Endothelial cell of umbilical vein (primary cell): ENCODE measurements at regions not wholly inside any gene's neighbourhood (a gene's known extent, or its start where the extent isn't known, plus 50 kb on each side); places are given as distances from the start of the nearest gene placed in this dataset.

Experiments used
- BruUV-seq: library from RNA; stranded (reverse); fragments of 400-500 nt; replicated peaks from 2 replicates; lab custom pipeline; 2021; lab: Mats Ljungman, UMichigan
- CTCF ChIA-PET: fragments of 300-600, 350-600 bp; sonication (Branson Sonifier 250); formaldehyde crosslinking; loops from one replicate; lab custom pipeline; 2021; ENCODE audit warnings: antibody characterized with exemption, inconsistent platforms; lab: Charles Lee
- POLR2A ChIA-PET: fragments of 300-600, 350-600 bp; sonication (Branson Sonifier 250); formaldehyde crosslinking; loops from one replicate; lab custom pipeline; 2021; ENCODE audit warnings: antibody characterized with exemption, inconsistent platforms; lab: Charles Lee
- DNase-seq: peaks from one replicate; pipeline ENCODE4 v3.0.0-alpha.2; 2011; ENCODE audit warnings: low read depth, low spot score
- FAIRE-seq: peaks from 2 replicates; lab custom pipeline; 2011; peaks lifted over from hg19 to GRCh38; lab: Jason Lieb, UNC
- H2AFZ ChIP-seq: 2 replicates; pipeline ENCODE4 v1.6.0; 2012; ENCODE audit warnings: low read depth, low read length, control low read depth, inconsistent platforms
- H3K27ac ChIP-seq: 2 replicates; pipeline ENCODE4 v1.5.1; 2011; ENCODE audit warnings: low read depth, mild to moderate bottlenecking, control low read depth, low read length, moderate library complexity; ENCODE audit not compliant: insufficient read depth
- H3K27me3 ChIP-seq, 2 experiments: 2 replicates each; pipeline versions ENCODE4 v1.6.0 to v1.6.1; 2011; ENCODE audit warnings: low read length in 2 of 2, mixed read lengths in 1 of 2; ENCODE audit not compliant: control insufficient read depth in 2 of 2, insufficient read depth in 2 of 2
- H3K36me3 ChIP-seq, 2 experiments: 2 replicates in 1 of 2; 3 replicates in 1 of 2; pipeline ENCODE4 v1.5.1; 2011; ENCODE audit warnings: low read length in 2 of 2, mild to moderate bottlenecking in 1 of 2, moderate library complexity in 1 of 2; ENCODE audit not compliant: control insufficient read depth in 2 of 2, insufficient read depth in 2 of 2; ENCODE audit errors: extremely low read depth in 1 of 2
- H3K4me1 ChIP-seq: 3 replicates; pipeline ENCODE4 v1.5.1; 2011; ENCODE audit warnings: mild to moderate bottlenecking, low read length; ENCODE audit not compliant: control insufficient read depth, insufficient read depth; ENCODE audit errors: extremely low read depth
- H3K4me2 ChIP-seq: 2 replicates; pipeline ENCODE4 v1.6.1; 2011; ENCODE audit warnings: low read length, control low read depth, mixed read lengths; ENCODE audit not compliant: insufficient read depth
- H3K4me3 ChIP-seq, 3 experiments: fragments of 200-600 bp in 1 of 3; sonication (generic), shearing (Covaris generic) in 1 of 3; replicated peaks in 1 of 3; 2 replicates each; pipeline ENCODE4 v1.5.1; 2011 to 2016; ENCODE audit warnings: control low read depth in 3 of 3, low read length in 3 of 3, mild to moderate bottlenecking in 2 of 3, inconsistent platforms in 1 of 3, low read depth in 1 of 3, moderate library complexity in 1 of 3; ENCODE audit not compliant: insufficient read depth in 1 of 3
- H3K79me2 ChIP-seq: 2 replicates; pipeline ENCODE4 v1.6.0; 2012; ENCODE audit warnings: low read length, inconsistent platforms; ENCODE audit not compliant: control insufficient read depth, insufficient read depth
- H3K9ac ChIP-seq: replicated peaks from 2 replicates; pipeline ENCODE3; 2011; ENCODE audit warnings: low read length, control low read depth; ENCODE audit not compliant: insufficient read depth; ENCODE audit errors: extremely low read depth
- H3K9me1 ChIP-seq: replicated peaks from 3 replicates; pipeline ENCODE4 v1.6.0; 2011; ENCODE audit warnings: mild to moderate bottlenecking, low read length; ENCODE audit not compliant: control insufficient read depth, insufficient read depth; ENCODE audit errors: extremely low read depth
- H3K9me3 ChIP-seq: replicated peaks from 2 replicates; pipeline ENCODE4 v1.5.1; 2012; ENCODE audit warnings: low read length, inconsistent platforms; ENCODE audit not compliant: control insufficient read depth, insufficient read depth
- H4K20me1 ChIP-seq: replicated peaks from 2 replicates; pipeline ENCODE3; 2011; ENCODE audit warnings: mild to moderate bottlenecking, low read length; ENCODE audit not compliant: control insufficient read depth, insufficient read depth; ENCODE audit errors: extremely low read depth
- CTCF ChIP-seq, 2 donors: IDR thresholded peaks; 1 replicate in 1 of 2; 2 replicates in 1 of 2; pipeline ENCODE4 v1.5.1; 2011; ENCODE audit warnings: low read length in 2 of 2, mild to moderate bottlenecking in 2 of 2, moderate library complexity in 2 of 2, control low read depth in 1 of 2, inconsistent platforms in 1 of 2, low read depth in 1 of 2; ENCODE audit not compliant: insufficient read depth in 1 of 2; ENCODE audit errors: extremely low read depth in 1 of 2
- FOS ChIP-seq: IDR thresholded peaks from 2 replicates; pipeline ENCODE4 v1.6.1; 2011; ENCODE audit warnings: mild to moderate bottlenecking, low read length, moderate library complexity, borderline replicate concordance; ENCODE audit not compliant: insufficient read depth
- GATA2 ChIP-seq: IDR thresholded peaks from 2 replicates; pipeline ENCODE4 v1.7.0; 2011; ENCODE audit warnings: low read depth, mild to moderate bottlenecking, moderate library complexity, mixed read lengths, low read length; ENCODE audit not compliant: insufficient read length, insufficient read depth
- JUN ChIP-seq: IDR thresholded peaks from 2 replicates; pipeline ENCODE4 v1.6.1; 2011; ENCODE audit warnings: borderline replicate concordance, low read depth; ENCODE audit not compliant: insufficient read length, insufficient read depth
- MAX ChIP-seq: IDR thresholded peaks from 2 replicates; pipeline ENCODE4 v1.6.1; 2011; ENCODE audit not compliant: insufficient read depth, insufficient read length
- MYC ChIP-seq: IDR thresholded peaks from one replicate; pipeline ENCODE4 v1.6.1; 2011; ENCODE audit warnings: mild to moderate bottlenecking, low read depth, low read length
- POLR2AphosphoS5 ChIP-seq: IDR thresholded peaks from 2 replicates; pipeline ENCODE4 v1.6.1; 2012; ENCODE audit warnings: low read depth, mild to moderate bottlenecking, control low read depth, low read length, moderate library complexity; ENCODE audit not compliant: insufficient read depth
- dilution Hi-C: fragments of 300-500 bp; cut with MboI; formaldehyde crosslinking; loops from one replicate; pipeline ENCODE4 v1.15.0; 2019; ENCODE audit warnings: low sequenced_read_pairs; ENCODE audit not compliant: extremely low pct_ligation_motif_present
- intact Hi-C: fragments of 100-400 bp; cut with micrococcal nuclease; formaldehyde crosslinking; loops from one replicate; pipeline ENCODE4 v1.10.0; 2022

GRCh38 chr10:44058259-44058658, 326.6 kb downstream of the CXCL12 start:
- no peaks in the 10 kb centered on the region for H3K36me3 ChIP-seq
- no peak for DNase-seq
- no peaks in the 10 kb centered on the region for H4K20me1 ChIP-seq
- no peak overlapping the region for H3K27ac ChIP-seq
- H3K9ac ChIP-seq = no peak overlapping the region
- TF ChIP-seq FOS (no peak), MAX (no peak), MYC (no peak), JUN (no peak), POLR2AphosphoS5 (no peak), GATA2 (no peak)
- dilution Hi-C loops = no loop called here
- H3K4me2 ChIP-seq = no peak overlapping the region
- FAIRE-seq = no peak
- H2AFZ ChIP-seq = no peak overlapping the region
- POLR2A ChIA-PET = no interaction called here
- H3K27me3 ChIP-seq = no peaks in the 10 kb centered on the region
- BruUV-seq = no TSS peak
- no peaks in the 10 kb centered on the region for H3K4me1 ChIP-seq
- H3K79me2 ChIP-seq = no peaks in the 10 kb centered on the region
- H3K9me1 ChIP-seq = no peaks in the 10 kb centered on the region
- no peak overlapping the region for H3K4me3 ChIP-seq
- intact Hi-C loops = no loop called here
- CTCF ChIA-PET = no interaction called here
- no peaks in the 10 kb centered on the region for H3K9me3 ChIP-seq

GRCh38 chr10:44056967-44057805, 327.7 kb downstream of the CXCL12 start:
- Histone ChIP-seq H3K27me3 (no peaks in the 10 kb centered on the region), H3K36me3 (no peaks in the 10 kb centered on the region), H3K4me2 (no peak overlapping the region), H3K9me1 (no peaks in the 10 kb centered on the region), H3K27ac (no peak overlapping the region), H3K4me3 (no peak overlapping the region), H3K9me3 (no peaks in the 10 kb centered on the region), H3K4me1 (no peaks in the 10 kb centered on the region), H3K9ac (no peak overlapping the region), H4K20me1 (no peaks in the 10 kb centered on the region), H3K79me2 (no peaks in the 10 kb centered on the region), H2AFZ (no peak overlapping the region)
- DNase-seq = no peak
- POLR2A ChIA-PET = no interaction called here
- CTCF ChIA-PET = no interaction called here
- no peak for FAIRE-seq
- TF ChIP-seq MYC = no peak
- no peak for TF ChIP-seq JUN
- TF ChIP-seq POLR2AphosphoS5 = no peak
- TF ChIP-seq CTCF (IDR thresholded peaks at IDR 0.05; ENCODE audit: extremely low read depth in 1 of 2, insufficient read depth in 1 of 2, low read depth in 1 of 2, low read length in 2 of 2) = no peak
- dilution Hi-C loops (no loop called here), intact Hi-C loops (no loop called here)
- BruUV-seq = no TSS peak
